ENCODE measurements at regions not wholly inside any gene's neighbourhood (a gene's known extent, or its start where the extent isn't known, plus 50 kb on each side); places are given as distances from the start of the nearest gene placed in this dataset.

GRCh38 chr12:83666690-83667089, 980.0 kb downstream of the TMTC2 start:
- H3K36me3 ChIP-seq = no peaks in the 10 kb centered on the region
- H3K9me3 ChIP-seq (ENCODE audit: severe bottlenecking) = peaks cover 2% of the 10 kb centered on the region
- DNase-seq = no peak
- no peaks in the 10 kb centered on the region for H3K27me3 ChIP-seq (ENCODE audit: insufficient read depth, low read depth, severe bottlenecking)
- no peak overlapping the region for H3K4me3 ChIP-seq (ENCODE audit: low read depth, low read length)
- TF ChIP-seq, protein P1, sequence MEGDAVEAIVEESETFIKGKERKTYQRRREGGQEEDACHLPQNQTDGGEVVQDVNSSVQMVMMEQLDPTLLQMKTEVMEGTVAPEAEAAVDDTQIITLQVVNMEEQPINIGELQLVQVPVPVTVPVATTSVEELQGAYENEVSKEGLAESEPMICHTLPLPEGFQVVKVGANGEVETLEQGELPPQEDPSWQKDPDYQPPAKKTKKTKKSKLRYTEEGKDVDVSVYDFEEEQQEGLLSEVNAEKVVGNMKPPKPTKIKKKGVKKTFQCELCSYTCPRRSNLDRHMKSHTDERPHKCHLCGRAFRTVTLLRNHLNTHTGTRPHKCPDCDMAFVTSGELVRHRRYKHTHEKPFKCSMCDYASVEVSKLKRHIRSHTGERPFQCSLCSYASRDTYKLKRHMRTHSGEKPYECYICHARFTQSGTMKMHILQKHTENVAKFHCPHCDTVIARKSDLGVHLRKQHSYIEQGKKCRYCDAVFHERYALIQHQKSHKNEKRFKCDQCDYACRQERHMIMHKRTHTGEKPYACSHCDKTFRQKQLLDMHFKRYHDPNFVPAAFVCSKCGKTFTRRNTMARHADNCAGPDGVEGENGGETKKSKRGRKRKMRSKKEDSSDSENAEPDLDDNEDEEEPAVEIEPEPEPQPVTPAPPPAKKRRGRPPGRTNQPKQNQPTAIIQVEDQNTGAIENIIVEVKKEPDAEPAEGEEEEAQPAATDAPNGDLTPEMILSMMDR (IDR thresholded peaks at IDR 0.05; ENCODE audit: low read depth, low read length) = no peak
- H3K27ac ChIP-seq = no peak overlapping the region

GRCh38 chr12:83665634-83666218, 979.0 kb downstream of the TMTC2 start:
- TF ChIP-seq, protein P1 (IDR thresholded peaks at IDR 0.05; ENCODE audit: low read depth, low read length) = no peak
- no peak overlapping the region for H3K27ac ChIP-seq
- no peaks in the 10 kb centered on the region for H3K9me3 ChIP-seq (ENCODE audit: severe bottlenecking)
- no peak overlapping the region for H3K4me3 ChIP-seq (ENCODE audit: low read depth, low read length)
- no peaks in the 10 kb centered on the region for H3K27me3 ChIP-seq (ENCODE audit: insufficient read depth, low read depth, severe bottlenecking)
- no peaks in the 10 kb centered on the region for H3K36me3 ChIP-seq
- DNase-seq = no peak

GRCh38 chr12:83664650-83665049, 977.9 kb downstream of the TMTC2 start:
- Histone ChIP-seq H3K36me3 (no peaks in the 10 kb centered on the region), H3K27me3 (ENCODE audit: insufficient read depth, low read depth, severe bottlenecking) (no peaks in the 10 kb centered on the region), H3K4me3 (ENCODE audit: low read depth, low read length) (no peak overlapping the region), H3K27ac (no peak overlapping the region), H3K9me3 (ENCODE audit: severe bottlenecking) (no peaks in the 10 kb centered on the region)
- DNase-seq = peak; percentile 40
- TF ChIP-seq, protein P1 (IDR thresholded peaks at IDR 0.05; ENCODE audit: low read depth, low read length) = no peak

DNA sequence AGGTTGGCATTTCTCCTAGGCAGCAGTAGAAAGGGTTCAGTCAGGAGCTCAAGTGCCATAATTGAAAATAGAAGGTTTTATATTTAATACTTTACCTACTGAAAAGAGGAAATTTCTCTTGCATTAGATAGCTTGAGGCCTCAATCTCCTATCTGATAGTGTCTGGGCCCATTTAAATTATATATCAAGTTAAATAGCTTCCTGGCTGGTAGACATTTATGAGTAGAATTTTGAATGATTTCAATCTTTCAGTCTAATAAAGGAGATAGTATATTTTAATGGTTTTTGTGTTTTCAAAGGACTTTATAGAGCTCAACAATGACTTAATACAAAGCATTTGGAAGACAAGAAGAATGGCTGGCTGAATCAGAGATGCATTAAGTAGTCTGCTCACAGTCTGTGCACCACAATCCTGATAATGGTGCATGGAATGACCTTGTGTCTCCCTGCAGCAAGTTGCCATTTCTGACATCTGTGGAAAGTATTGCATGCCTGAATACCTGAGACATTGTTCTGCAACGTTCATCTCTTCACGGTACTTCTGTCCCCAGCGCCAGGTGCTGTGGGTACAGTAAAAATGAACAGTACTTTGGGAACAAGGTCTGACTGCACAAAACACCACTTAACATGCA, 974.1 kb downstream of the TMTC2 start:
- H3K9me3 ChIP-seq (ENCODE audit: severe bottlenecking) = no peaks in the 10 kb centered on the region
- DNase-seq = no peak
- no peaks in the 10 kb centered on the region for H3K27me3 ChIP-seq (ENCODE audit: insufficient read depth, low read depth, severe bottlenecking)
- TF ChIP-seq, protein P1 (IDR thresholded peaks at IDR 0.05; ENCODE audit: low read depth, low read length) = no peak
- H3K27ac ChIP-seq = no peak overlapping the region
- H3K4me3 ChIP-seq (ENCODE audit: low read depth, low read length) = no peak overlapping the region
- no peaks in the 10 kb centered on the region for H3K36me3 ChIP-seq

- H3K27me3 ChIP-seq (ENCODE audit: insufficient read depth, low read depth, severe bottlenecking) = no peaks in the 10 kb centered on the region
- H3K4me3 ChIP-seq (ENCODE audit: low read depth, low read length) = no peak overlapping the region
- H3K9me3 ChIP-seq (ENCODE audit: severe bottlenecking) = no peaks in the 10 kb centered on the region
- TF ChIP-seq, protein P1 (IDR thresholded peaks at IDR 0.05; ENCODE audit: low read depth, low read length) = no peak
- no peaks in the 10 kb centered on the region for H3K36me3 ChIP-seq
- H3K27ac ChIP-seq = no peak overlapping the region
- DNase-seq = no peak
Observed at GRCh38 chr12:83659321-83659720, 972.6 kb downstream of the TMTC2 start.

DNA sequence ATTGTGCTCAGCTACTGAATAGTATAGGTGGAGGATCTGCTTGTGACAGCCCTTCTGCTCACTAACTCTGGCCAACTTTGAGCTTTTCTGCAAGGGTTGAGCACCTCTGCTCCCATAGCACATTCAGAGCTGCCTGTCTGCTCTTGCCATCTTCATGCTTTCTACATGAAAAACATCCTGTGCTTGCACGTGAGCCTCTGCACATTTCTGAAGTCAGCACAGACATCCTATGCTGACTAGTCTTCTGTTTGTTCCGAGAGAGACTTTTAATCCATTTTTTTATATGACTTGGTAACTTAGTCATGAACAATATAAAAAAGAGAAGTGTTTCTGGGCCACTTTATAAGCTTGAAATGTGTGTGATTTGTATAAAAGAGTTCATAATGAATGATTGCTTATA, 969.3 kb downstream of the TMTC2 start:
- DNase-seq = no peak
- Histone ChIP-seq H3K4me3 (ENCODE audit: low read depth, low read length) (no peak overlapping the region), H3K36me3 (no peaks in the 10 kb centered on the region), H3K27me3 (ENCODE audit: insufficient read depth, low read depth, severe bottlenecking) (no peaks in the 10 kb centered on the region), H3K9me3 (ENCODE audit: severe bottlenecking) (no peaks in the 10 kb centered on the region), H3K27ac (no peak overlapping the region)
- TF ChIP-seq, protein P1 (IDR thresholded peaks at IDR 0.05; ENCODE audit: low read depth, low read length) = no peak

All from WERI-Rb-1 (cell line).